HG02642 (cell line): ENCODE measurements at regions not wholly inside any gene's neighbourhood (a gene's known extent, or its start where the extent isn't known, plus 50 kb on each side); places are given as distances from the start of the nearest gene placed in this dataset.

Source experiments
- ATAC-seq: cut with Tn5 transposase; IDR thresholded peaks from one replicate; pipeline ENCODE4 v1.9.1; 2021; ENCODE audit warnings: mild to moderate bottlenecking; ENCODE audit not compliant: unreplicated experiment, poor library complexity

DNA sequence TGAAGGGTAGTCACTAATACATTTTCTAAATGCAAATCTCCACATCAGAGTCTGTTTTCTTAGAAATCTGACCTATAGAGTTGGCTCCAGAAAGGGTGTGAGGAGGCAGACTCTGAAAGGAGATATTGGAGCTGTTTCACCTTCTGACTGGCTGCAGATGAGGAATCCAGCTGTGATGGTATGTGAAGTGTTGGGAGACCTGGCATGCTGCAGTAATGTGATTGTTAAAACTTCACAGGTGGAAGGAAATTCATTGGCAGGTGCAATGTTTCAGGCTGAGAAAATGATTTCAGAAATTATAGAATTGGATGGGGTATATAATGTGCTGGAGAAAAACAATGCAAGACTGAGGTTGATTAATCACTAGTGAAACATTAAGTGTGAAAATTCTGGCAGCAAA lies 1134.0 kb upstream of the LRRN3 start:
- no peak for ATAC-seq

DNA sequence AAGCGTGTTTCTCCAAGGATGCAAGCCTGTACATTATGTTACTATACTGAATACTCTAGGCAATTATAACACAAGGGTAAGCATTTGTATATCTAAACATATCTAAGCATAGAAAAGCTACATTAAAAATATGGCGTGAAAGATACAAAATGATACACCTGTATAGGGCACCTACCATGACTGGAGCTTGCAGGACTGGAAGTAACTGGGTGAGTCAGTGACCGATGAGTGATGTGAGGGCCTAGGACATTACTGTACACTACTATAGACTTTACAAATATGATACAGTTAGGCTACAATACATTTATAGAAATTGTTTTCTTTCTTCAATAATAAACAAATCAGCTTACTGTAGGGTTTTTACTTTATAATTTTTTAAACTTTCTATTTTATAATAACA lies 1127.2 kb upstream of the LRRN3 start:
- ATAC-seq = no peak

DNA sequence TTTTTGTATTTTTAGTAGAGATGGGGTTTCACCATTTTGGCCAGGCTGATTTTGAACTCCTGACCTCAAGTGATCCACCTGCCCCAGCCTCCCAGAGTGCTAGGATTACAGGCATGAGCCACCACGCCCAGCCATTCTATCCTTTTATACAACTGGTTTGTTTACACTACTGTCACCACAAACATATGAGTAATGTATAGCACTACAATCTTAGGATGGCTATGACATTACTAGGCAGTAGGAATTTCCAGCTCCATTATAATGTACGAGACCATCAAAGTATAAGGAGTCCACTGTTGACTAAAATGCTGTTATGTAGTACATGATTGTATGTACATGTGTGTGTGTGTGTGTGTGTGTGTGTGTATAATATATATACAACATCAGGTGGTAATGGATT lies 1126.1 kb upstream of the LRRN3 start:
- ATAC-seq = no peak

DNA sequence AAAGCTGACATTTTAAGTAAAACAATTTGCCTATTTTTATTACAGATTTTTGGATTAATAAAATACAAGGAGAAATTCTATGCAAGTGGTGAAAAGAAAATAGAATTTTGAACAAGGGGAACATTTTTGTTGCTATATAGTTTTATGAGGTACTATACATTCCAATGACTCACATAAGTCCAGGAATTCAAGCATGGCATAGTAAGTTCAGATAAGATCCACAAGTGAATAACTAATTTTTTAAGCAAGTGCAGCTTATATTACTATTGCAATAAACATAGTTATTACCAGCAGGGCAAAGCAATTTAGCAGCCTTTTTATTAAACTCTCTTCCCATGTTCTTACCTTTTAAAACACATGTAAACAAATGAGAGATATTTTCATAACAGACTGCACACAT lies 1123.5 kb upstream of the LRRN3 start:
- no peak for ATAC-seq

DNA sequence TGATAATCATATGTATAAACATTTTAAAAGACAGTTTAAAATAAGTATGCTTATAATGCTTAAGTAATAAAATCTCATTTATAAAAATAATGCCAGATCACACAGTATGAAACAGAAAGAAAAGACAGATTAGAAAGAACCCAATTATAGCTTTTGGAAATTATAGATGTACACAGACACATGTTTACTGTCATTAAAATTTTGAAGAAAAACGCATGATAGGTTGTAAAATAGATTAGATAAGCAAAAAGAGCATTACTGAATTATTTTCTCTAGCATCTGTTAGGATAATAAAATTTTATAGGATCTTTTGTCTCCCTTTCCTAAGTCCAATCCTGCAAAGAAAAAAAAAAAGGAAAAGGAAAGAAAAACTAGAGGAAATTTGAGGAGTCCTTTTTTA lies 1107.3 kb upstream of the LRRN3 start:
- no peak for ATAC-seq

DNA sequence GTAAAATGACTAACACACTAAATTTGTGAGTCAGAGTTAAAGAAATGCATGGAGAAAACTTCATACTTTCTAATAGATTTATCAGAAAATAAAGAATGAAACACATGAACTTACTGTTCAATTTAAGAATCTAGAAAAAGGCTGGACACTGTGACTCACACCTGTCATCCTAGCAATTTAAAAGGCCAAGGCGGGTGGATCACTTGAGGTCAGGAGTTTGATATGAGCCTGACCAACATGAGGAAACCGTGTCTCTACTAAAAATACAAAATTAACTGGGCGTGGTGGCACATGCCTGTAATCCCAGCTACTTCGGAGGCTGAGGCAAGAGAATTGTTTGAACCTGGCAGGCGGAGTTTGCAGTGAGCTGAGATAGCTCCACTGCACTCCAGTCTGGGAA lies 1106.2 kb upstream of the LRRN3 start:
- no peak for ATAC-seq

DNA sequence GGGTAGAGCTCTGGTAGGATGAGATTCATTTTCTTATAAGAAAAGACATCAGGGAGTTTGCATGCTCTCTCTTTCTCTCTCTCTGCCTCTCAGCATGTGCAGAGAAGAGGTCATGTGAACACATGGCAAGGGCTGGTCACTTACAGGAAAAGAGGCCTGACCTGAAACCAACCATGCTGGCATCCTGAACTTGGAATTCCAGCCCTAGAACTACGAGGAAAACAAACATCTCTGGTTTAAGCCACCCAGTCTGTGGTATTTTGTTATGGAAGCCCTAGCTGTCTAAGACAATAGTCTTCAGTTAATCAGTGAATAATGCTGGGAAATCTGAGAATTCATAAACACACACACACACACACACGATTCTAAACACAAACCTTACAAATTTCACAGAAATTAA lies 1104.2 kb upstream of the LRRN3 start:
- no peak for ATAC-seq

DNA sequence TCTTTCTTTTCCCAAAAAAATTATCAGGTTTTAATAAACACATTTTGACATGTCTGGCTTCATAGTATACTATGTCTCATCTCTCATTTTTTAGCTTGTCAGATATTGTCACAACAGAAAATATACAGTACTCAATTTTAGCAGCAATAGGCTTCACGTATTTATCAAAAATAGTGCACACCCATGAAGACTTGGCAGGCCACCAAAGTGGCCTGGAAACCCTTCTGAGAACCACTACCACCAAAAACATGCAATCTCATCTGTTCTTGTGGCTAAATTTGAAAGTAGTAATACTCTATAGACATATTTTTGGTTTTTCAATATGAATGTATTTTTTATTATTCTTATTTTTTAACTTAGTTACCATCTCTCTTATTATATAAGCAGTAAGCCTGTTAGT lies 1094.5 kb upstream of the LRRN3 start:
- ATAC-seq = no peak

DNA sequence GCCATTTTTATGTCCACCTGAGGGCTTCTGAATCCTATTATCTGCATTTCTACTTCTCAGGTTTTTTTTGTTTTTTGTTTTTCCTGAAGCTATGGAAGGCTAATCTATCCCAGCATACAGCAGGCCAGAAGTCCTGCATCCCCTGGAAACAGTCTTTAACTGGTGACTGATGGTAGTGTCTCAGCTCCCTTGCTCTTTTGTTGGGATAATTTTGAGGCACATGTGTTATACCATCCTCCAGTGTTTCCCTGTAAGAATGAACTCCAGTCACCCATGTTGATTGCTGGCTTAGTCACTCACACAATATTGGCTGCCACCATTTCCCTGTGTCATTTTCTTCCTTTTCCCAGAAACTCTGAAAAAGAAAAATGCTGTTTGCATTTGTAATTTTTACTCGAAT lies 1094.0 kb upstream of the LRRN3 start:
- no peak for ATAC-seq

DNA sequence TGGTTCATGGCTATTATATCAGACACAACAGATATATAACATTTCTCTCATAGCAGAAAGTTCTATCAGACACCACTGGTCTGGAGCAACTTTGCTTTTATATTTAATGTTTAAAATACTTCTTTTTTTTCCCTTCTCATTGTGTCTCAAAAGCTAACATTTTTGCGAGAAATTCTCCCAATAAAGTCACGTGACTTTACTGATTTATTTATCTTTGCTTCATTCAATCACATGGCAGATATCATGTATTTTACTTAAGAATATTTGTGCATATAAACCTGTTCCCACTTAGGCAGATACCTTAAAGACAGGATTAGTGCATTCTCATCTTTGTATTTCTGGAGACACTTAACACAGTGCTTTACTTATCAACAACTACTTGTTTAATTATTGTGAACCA lies 1093.1 kb upstream of the LRRN3 start:
- no peak for ATAC-seq

DNA sequence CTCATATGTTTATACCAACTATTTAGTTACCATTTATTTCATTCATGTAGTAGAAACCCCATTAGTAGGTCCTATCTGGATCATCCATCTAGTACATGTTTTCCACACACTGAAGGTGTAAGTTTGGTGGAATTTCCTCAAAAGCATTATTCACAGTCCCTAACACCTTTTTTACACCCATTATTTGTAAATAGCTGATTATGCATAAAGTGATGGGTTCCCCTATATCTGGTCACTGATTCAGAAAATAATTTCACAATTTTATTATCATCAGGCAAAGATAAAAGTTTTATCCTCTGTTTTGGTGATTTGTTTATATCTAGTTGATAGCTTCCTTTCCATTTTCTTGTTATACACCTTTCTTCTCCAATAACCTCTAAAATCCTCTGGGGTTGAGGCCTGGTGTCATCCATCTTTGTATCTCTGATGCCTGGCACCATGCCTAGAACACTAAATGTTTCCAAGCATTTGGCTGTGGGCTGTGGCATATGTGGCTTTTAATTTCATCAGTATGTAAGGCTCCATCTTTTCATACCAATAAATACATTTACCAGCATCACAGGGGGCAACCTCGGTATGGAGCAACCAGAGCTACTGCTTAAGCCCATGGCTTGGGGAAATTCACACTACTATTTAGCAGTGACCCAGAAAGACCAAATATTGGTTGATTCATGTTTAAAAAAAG lies 1089.5 kb upstream of the LRRN3 start:
- no peak for ATAC-seq

DNA sequence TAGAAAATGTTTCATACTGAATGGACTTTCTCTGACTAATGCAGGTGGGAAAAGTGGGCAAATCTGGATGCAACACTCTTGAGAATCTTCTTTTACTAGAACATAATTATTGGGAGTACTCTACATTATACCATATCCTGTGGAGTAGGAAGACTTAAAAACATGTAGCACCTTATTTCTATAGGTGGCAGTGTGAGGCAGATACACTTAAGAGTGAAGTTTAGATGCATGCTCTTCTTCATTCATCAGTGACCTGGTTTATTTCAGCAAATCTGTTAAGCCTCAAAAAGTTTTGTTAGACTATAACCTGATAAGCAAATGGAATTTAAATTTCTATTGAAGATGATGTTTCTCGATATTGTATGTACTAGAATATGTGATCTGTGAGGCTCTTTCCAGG lies 1087.1 kb upstream of the LRRN3 start:
- no peak for ATAC-seq

DNA sequence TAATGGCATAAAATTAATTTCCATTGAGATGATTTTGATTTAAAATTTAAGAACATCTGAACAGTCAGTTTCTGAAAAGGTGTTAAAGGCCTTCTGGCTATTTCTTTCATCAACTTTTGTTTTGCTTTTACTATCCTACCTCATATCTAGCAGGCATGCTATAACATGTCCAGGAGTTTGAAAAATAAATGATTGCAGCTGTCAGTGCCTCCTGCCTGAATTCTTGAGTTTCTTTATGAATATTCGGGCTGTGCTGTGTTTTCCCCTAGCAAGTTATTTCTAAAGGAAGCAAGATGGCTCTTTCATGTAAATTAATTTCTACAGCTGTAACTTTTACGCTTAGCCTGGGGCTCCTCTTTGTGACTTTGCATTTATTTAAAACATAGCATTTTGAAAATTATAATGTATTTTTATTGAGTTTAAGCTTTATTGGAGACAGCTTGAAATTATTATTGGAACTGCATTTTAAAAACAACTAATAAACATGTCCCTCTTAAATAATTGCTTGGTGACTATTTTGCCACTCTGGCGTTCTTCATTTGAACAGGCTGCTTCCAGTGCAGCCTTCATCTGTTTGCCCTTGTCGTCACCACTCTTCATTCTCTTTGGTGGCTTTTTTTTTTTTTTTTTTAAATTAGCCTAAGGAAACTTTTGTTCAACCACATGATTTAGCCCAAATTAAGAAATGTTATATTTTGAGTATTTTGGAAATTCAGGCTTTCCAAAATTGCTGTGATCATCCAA lies 1083.4 kb upstream of the LRRN3 start:
- no peak for ATAC-seq

DNA sequence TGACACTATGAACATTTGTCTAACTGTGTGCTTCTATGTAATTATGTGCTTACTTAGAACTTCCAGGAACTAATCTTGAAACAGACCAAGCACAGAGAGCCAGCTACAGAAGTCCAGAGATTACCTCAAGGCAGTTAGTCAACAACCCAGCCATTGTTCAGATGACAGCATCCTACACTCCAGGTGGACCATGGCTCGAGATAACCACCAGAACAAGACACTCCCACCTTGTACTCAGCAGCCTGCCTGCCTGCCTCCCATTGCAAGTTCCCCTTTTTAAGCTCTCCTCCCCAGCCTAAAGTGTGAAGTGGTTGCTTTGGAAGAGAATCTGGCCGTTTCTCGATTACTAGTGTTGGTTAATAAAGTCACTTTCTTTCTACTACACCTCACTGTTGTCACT lies 1080.6 kb upstream of the LRRN3 start:
- peak; percentile 46 for ATAC-seq

DNA sequence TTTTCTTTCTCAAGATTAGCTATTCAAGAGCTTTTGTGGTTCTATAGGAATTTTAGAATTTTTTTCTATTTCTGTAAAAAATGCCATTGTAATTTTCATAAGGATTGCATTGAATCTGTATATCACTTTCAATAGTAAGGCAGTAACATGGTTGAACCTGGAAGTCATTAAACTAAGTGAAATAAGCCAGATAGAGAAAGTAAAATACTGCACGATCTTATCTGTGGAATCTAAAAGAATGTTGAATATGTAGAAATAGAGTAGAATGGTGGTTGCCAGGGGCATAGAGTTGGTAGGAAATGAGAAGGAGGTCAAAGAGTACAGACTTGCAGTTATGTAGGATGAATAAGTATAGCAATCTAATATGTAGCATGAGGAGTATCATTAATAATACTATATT lies 1073.5 kb upstream of the LRRN3 start:
- no peak for ATAC-seq

DNA sequence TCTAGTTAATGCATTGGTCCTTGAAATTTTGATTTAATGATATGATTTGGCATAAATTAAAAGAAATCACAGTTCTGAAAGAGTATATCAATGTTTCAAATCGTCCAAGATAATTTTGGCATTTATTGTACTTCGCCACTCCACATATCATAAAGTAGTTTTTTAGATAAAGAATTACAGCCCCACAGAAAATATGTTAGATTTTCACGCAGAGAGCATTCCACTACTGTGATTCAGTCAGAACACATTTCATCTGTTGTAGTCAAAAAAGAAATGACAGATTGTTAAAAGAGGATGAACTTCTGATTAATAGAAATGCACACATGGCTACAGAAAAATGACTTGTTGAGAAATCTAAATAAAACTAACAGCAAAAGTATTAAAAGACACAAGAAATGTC lies 1063.5 kb upstream of the LRRN3 start:
- no peak for ATAC-seq

DNA sequence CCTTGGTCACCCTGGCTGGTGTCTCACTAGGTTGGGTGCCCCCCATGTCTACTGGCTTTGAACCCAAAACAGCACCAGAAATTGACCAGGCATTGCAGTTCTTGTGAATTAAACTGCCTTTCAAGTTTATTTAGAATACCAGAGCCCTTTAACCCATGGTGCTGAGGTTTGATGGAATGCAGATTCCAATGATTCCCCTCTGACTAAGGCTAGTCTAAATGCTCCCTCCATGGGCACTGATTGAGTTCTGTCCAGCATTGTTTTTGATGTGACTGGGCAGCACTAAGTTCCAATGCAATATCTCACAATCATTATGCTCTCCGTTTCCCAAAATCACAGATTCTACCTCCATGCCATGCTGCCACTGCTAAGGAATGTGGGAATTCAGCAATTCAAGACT lies 1047.4 kb upstream of the LRRN3 start:
- ATAC-seq = no peak

DNA sequence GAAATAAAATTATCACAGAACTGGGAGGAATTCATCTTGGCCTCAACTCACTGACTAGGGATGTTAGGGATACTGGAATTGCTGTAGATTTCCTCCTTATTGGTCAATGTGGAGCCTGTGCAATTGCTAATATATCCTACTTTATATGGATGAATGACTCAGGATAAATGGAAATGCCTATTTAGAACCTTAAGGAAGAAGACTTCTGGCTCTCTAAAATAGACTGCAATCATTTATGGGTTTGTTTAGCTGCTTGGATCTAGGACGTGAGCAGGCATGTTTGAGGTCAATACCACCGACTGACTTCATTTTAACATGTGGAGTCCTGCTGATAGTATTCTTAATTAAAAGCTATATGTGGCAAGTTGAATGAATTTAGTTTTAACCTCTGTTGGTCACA lies 1040.1 kb upstream of the LRRN3 start:
- ATAC-seq = no peak

DNA sequence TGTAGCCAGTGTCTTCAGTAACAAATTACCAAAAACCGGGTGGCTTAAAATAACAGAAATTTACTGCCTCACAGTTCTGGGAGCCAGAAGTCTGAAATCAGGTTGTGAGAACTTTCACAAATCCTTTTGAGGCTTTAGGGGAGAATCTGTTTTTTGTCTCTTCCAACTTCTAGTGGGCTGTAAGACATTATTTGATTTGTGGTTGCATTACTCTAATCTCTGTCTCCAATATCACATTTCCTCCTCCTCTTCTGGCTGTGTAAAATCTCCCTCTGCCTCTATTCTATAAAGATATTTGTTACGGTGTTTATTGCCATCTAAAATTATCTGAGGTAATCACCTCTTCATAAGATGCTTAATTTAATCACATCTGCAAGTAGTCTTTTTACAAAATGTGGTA lies 1039.6 kb upstream of the LRRN3 start:
- ATAC-seq = no peak

DNA sequence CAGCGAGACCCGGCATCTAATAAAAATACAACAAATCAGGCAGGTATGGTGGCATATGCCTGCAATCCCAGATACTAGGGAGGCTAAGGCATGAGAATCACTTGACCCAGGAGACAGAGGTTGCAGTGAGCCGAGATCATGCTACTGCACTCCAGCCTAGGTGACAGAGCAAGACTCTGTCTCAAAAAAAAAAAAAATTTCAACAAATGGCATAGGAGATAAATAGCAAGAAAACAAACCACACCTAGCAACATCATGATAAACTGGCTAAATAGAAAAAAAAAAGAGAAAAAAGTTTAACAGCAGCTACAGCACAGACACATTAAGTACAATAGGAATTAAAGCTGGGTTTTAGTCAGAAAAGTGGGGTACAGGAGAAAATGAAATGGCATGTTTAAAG lies 1034.6 kb upstream of the LRRN3 start:
- no peak for ATAC-seq

DNA sequence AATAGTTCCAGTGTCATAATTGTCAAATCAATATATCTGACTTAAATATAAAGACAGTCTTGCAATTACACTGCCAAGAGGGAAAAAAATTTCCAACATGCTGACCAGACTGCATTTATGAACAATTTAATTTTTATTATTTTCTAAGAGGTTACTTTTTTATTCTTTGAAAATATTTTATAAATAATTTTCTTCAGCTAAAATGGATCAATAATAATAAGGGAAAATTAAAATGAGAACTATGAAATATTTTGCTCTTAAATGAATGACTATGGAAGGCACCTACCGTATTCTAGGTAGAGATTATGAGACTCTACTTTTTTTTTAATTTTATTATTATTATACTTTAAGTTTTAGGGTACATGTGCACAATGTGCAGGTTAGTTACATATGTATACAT lies 1032.5 kb upstream of the LRRN3 start:
- ATAC-seq = no peak

DNA sequence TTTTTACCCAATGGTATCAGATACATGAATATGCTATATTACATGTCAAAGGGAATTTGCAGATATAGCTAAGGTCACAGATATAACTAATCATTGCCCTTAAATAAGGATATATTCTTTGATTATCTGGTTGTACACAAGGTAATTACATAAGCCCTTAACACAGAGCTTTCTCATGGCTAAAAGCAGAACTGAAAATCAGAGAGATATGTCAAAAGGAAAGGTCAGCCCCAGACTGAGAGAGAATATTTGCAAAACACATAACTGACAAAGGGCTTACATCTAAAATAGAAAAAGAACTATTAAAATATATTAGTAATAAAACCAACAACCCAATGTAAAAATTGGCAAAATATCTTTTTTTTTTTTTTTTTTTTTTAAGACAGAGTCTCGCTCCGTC lies 1029.5 kb upstream of the LRRN3 start:
- no peak for ATAC-seq
